OCI-LY1 (cell line): ENCODE measurements at regions not wholly inside any gene's neighbourhood (a gene's known extent, or its start where the extent isn't known, plus 50 kb on each side); places are given as distances from the start of the nearest gene placed in this dataset.

Experiments used
- H2AFZ ChIP-seq: fragments of 200-600 bp; sonication (generic), shearing (Covaris generic); 2 replicates; pipeline ENCODE4 v1.6.0; 2014; ENCODE audit warnings: antibody characterized with exemption, mild to moderate bottlenecking, low read length
- H3F3A ChIP-seq: fragments of 200-600 bp; sonication (generic), shearing (Covaris generic); 2 replicates; pipeline ENCODE4 v1.6.0; 2014; ENCODE audit warnings: mild to moderate bottlenecking, antibody characterized with exemption, low read length, moderate library complexity; ENCODE audit not compliant: insufficient read depth
- H3K27ac ChIP-seq: fragments of 200-600 bp; sonication (generic); 2 replicates; pipeline ENCODE4 v1.5.1; 2014; ENCODE audit warnings: low read length, mixed run types, mild to moderate bottlenecking, low read depth; ENCODE audit not compliant: poor library complexity, severe bottlenecking
- H3K27me3 ChIP-seq: fragments of 200-600 bp; sonication (generic); 2 replicates; pipeline ENCODE4 v1.6.0; 2014; ENCODE audit warnings: antibody characterized with exemption, mild to moderate bottlenecking, low read length, moderate library complexity; ENCODE audit not compliant: insufficient read depth
- H3K36me3 ChIP-seq: fragments of 200-600 bp; sonication (generic); 2 replicates; pipeline ENCODE4 v1.6.1; 2014; ENCODE audit warnings: mild to moderate bottlenecking, antibody characterized with exemption, low read length, moderate library complexity, mixed read lengths; ENCODE audit not compliant: insufficient read depth
- H3K4me1 ChIP-seq: fragments of 200-600 bp; sonication (generic); 2 replicates; pipeline ENCODE4 v1.5.1; 2014; ENCODE audit warnings: mild to moderate bottlenecking, low read length, moderate library complexity; ENCODE audit not compliant: insufficient read depth, severe bottlenecking
- H3K4me2 ChIP-seq: fragments of 200-600 bp; sonication (generic), shearing (Covaris generic); 2 replicates; pipeline ENCODE4 v1.6.1; 2014; ENCODE audit warnings: low read length
- H3K4me3 ChIP-seq: fragments of 200-600 bp; sonication (generic); 2 replicates; pipeline ENCODE4 v1.5.1; 2014; ENCODE audit warnings: low read length, low read depth, mild to moderate bottlenecking, mixed read lengths; ENCODE audit not compliant: poor library complexity, severe bottlenecking
- H3K79me2 ChIP-seq: fragments of 200-600 bp; shearing (Covaris generic); 2 replicates; pipeline ENCODE4 v1.6.1; 2016; ENCODE audit warnings: mixed run types, low read length, mixed read lengths; ENCODE audit not compliant: insufficient read depth
- H3K9ac ChIP-seq: fragments of 200-600 bp; sonication (generic), shearing (Covaris generic); 2 replicates; pipeline ENCODE4 v1.6.1; 2014; ENCODE audit warnings: mild to moderate bottlenecking, low read length, mixed read lengths
- H3K9me2 ChIP-seq: fragments of 200-600 bp; sonication (generic), shearing (Covaris generic); 2 replicates; pipeline ENCODE4 v1.6.1; 2014; ENCODE audit warnings: low read depth, mild to moderate bottlenecking, low read length, mixed read lengths
- H3K9me3 ChIP-seq: fragments of 200-600 bp; shearing (Covaris generic); 2 replicates; pipeline ENCODE4 v1.6.1; 2014; ENCODE audit warnings: low read length, mixed read lengths
- H4K20me1 ChIP-seq: fragments of 200-600 bp; sonication (generic), shearing (Covaris generic); 2 replicates; pipeline ENCODE4 v1.6.0; 2016; ENCODE audit warnings: mild to moderate bottlenecking, low read length; ENCODE audit not compliant: insufficient read depth
- EZH2 ChIP-seq: fragments of 200-600 bp; sonication (generic), shearing (Covaris generic); IDR thresholded peaks from 2 replicates; pipeline ENCODE4 v1.8.0; 2017; ENCODE audit warnings: borderline replicate concordance, mixed run types, mild to moderate bottlenecking, antibody characterized with exemption, low read length, moderate library complexity, mixed read lengths
- TF ChIP-seq, protein P1 (sequence below): fragments of 200-600 bp; sonication (generic), shearing (Covaris generic); IDR thresholded peaks from 2 replicates; pipeline ENCODE4 v1.5.1; 2017; ENCODE audit warnings: mild to moderate bottlenecking, antibody characterized with exemption, low read length, moderate library complexity, mixed read lengths

DNA sequence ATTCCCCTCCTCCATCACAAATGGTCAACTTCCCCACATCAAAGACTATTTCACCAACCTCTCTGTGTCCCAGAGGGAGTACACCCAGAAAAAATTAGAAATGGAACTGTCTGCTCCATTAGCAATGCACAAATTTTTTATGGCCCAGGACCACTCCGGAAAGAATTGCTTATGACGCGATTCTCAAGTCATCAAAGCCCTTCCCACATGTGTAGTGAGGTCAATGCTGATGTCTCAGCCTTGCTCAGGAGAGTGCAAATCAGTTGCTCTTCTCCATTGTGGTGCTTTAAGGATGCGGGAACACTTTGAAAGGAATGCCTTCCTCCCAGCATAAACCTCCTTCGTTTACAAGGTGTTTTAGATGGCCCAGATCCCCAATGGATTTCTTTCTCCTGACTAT, 518.3 kb downstream of the PPARGC1A start:
- Histone ChIP-seq H3K27ac (no peak overlapping the region), H3K79me2 (no peaks in the 10 kb centered on the region), H3K9me2 (no peaks in the 10 kb centered on the region), H2AFZ (no peak overlapping the region), H3K4me1 (no peaks in the 10 kb centered on the region), H4K20me1 (no peaks in the 10 kb centered on the region), H3K9ac (no peak overlapping the region), H3K4me3 (no peak overlapping the region), H3F3A (no peaks in the 10 kb centered on the region), H3K9me3 (no peaks in the 10 kb centered on the region), H3K36me3 (no peaks in the 10 kb centered on the region), H3K4me2 (no peak overlapping the region), H3K27me3 (no peaks in the 10 kb centered on the region)
- TF ChIP-seq, protein P1, sequence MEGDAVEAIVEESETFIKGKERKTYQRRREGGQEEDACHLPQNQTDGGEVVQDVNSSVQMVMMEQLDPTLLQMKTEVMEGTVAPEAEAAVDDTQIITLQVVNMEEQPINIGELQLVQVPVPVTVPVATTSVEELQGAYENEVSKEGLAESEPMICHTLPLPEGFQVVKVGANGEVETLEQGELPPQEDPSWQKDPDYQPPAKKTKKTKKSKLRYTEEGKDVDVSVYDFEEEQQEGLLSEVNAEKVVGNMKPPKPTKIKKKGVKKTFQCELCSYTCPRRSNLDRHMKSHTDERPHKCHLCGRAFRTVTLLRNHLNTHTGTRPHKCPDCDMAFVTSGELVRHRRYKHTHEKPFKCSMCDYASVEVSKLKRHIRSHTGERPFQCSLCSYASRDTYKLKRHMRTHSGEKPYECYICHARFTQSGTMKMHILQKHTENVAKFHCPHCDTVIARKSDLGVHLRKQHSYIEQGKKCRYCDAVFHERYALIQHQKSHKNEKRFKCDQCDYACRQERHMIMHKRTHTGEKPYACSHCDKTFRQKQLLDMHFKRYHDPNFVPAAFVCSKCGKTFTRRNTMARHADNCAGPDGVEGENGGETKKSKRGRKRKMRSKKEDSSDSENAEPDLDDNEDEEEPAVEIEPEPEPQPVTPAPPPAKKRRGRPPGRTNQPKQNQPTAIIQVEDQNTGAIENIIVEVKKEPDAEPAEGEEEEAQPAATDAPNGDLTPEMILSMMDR, result no peak
- no peak for TF ChIP-seq EZH2

DNA sequence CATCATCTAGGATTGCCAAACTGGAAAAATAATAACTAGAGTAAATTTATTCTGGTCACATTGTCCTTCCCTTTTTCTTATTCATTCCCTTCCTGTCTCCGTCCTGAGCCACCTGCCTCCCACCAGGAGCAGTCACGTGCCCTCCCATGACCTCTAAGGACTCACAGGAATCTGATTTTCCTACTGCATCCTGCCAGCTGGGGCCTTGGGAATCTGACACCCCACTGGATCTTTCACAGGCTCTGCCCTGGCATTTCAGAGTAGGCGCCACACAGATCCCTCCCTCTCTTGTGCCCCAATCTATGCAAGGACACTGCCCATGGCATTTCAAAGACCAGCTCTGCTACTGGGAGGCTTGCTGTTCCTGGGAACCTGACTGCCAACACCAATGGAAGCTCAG, 520.5 kb downstream of the PPARGC1A start:
- Histone ChIP-seq H3K27me3 (no peaks in the 10 kb centered on the region), H3K4me2 (no peak overlapping the region), H3K79me2 (no peaks in the 10 kb centered on the region), H3K9ac (no peak overlapping the region), H3K36me3 (no peaks in the 10 kb centered on the region), H3K4me1 (no peaks in the 10 kb centered on the region), H3K4me3 (no peak overlapping the region), H2AFZ (no peak overlapping the region), H3K9me3 (no peaks in the 10 kb centered on the region), H3F3A (no peaks in the 10 kb centered on the region), H3K9me2 (no peaks in the 10 kb centered on the region), H3K27ac (no peak overlapping the region), H4K20me1 (no peaks in the 10 kb centered on the region)
- TF ChIP-seq, protein P1, result no peak
- no peak for TF ChIP-seq EZH2

DNA sequence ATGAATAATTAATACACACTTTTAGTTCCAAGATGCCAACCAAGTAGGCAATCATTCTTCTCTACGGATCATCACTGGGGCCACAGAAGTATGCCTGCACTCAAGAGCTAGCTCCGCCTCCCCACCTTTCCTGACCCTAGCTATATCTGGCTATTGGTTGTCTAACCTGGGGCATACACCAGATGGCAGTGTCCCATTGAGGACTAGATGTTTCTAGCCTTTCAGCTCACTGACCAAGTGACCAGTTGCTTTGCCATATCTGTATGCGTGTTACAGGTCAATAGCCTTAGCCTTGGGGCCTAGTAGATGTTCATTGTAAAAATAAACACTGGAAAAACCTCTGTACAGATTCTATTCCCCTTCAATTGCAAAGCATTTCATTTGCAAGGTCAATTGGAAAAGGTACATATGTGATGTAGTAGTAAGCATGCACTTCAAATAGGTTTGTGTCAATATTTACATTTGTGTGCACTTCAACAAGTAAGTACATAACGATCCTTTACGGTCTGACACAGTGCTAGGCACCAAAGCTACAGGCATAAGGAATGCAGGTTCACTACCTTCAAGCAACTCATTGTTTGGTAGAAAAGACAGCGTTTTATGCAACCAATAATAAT, 521.7 kb downstream of the PPARGC1A start:
- no peaks in the 10 kb centered on the region for H3K4me1 ChIP-seq
- no peaks in the 10 kb centered on the region for H4K20me1 ChIP-seq
- no peak overlapping the region for H3K9ac ChIP-seq
- no peaks in the 10 kb centered on the region for H3K9me3 ChIP-seq
- no peaks in the 10 kb centered on the region for H3K36me3 ChIP-seq
- H3K9me2 ChIP-seq, result no peaks in the 10 kb centered on the region
- H3K79me2 ChIP-seq, result no peaks in the 10 kb centered on the region
- no peak overlapping the region for H3K27ac ChIP-seq
- H3F3A ChIP-seq, result no peaks in the 10 kb centered on the region
- H2AFZ ChIP-seq, result no peak overlapping the region
- no peaks in the 10 kb centered on the region for H3K27me3 ChIP-seq
- no peak for TF ChIP-seq EZH2
- TF ChIP-seq, protein P1, result no peak
- H3K4me2 ChIP-seq, result no peak overlapping the region
- H3K4me3 ChIP-seq, result no peak overlapping the region
